Left renal pelvis (tissue), 4 donors: ENCODE measurements at regions not wholly inside any gene's neighbourhood (a gene's known extent, or its start where the extent isn't known, plus 50 kb on each side); places are given as distances from the start of the nearest gene placed in this dataset.

Source experiments
- DNase-seq, 4 donors: peaks; one replicate each; pipeline ENCODE4 v3.0.0-alpha.2; 2013; ENCODE audit warnings: low read depth in 4 of 4, low spot score in 3 of 4

DNA sequence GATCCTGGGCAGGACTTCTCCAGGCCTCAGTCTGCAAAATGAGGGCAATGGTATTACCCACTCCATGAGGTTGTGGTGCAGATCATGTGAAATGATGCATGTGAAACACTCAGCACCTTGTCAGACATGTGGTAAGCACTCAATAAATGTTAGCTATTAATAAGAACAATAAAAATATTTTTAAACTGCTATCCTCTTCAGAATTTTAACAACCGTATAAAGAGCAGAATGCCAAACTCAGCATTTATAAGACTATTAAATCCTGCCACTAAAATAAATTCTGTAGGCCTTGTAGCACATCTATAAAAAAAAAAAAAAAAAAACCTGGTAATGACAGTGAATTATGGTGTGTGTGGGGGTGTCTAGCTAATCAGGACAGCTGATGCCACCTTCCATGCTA, 213.9 kb upstream of the UMPS start:
- DNase-seq: no peak

DNA sequence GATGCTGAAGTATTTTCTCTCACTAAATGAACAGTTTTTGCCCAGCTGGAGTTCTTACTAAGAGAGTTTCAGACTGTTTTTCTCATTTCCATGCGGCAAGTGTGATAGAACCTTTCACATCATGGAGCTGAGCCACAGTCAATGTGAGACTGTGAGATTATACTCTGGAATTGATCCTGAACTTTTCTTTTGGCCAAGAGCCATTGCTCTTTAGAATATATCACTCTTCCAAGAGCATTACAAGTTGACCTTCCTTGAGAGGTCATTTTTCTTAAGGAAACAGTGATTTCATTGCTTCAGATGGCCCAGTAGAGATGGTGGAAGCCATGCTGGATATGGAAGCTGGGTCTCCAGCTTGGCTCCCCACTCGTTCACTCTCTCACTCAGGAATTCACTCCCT, 212.9 kb upstream of the UMPS start:
- no peak for DNase-seq

DNA sequence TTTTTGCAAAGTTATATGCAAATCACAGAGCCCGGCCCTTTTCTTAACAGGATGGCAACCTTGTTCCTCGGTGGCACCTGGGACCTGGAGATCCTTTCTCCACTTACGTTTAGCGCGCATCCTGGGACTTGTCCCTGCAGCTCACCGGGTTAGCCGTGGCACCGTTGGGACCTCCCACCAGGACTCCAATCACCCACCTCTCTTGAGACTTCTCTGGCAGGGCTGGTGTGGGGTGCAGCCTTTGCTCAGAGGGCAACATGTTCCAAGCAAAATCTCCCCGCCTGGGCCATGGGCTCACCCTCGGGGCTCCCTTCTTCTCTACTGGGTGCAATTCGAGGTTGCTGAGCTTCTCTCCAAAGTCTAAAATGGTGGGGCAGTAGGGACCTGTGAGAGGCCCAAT, 211.9 kb upstream of the UMPS start:
- DNase-seq: no peak

DNA sequence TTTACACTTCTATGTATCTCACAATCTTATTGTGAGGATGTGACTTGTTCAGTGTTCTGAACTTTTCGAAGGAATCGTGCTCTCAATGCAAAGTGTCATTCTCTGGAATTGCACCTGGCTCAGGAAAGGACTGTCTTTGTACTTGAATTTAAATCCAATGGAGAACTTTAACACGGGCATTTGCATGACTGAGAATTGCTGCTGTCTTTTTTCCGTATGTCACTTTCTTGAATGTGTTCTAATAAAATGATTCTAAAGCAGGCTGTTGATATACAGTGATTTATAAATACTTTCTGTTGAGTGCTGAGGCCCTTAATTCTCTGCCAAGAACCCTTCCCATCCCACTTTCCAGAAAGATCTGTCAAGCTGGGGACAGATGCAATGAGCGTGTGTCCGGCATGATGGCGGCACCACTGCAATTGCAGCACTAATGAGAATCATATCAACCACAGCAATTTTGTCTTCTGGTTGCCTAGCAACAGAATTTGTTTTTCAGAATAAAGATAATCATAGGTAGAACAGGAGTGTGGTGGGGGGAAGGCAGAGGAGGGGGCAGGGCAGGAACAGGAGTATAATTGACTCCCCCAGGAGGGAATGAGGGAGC, 210.6 kb upstream of the UMPS start:
- DNase-seq: no peak

DNA sequence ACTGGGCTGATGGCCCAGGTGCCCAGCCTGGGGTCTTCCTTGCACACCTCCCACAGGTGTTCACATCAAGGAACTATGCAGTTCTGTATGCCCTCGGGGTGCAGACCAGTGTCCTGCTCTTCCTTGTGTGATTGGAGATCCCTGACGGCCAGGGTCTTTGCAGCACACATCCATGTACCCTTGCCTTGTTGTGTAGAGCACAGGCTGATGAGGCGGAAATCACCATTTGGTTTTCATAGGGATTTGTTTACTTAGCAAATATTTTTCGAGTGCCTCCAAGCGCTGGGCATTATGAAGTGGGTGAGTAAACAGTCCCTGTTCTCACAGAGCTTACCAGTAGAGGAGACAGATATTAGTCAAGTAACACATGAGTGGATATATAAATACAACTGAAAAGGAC, 209.3 kb upstream of the UMPS start:
- no peak for DNase-seq

DNA sequence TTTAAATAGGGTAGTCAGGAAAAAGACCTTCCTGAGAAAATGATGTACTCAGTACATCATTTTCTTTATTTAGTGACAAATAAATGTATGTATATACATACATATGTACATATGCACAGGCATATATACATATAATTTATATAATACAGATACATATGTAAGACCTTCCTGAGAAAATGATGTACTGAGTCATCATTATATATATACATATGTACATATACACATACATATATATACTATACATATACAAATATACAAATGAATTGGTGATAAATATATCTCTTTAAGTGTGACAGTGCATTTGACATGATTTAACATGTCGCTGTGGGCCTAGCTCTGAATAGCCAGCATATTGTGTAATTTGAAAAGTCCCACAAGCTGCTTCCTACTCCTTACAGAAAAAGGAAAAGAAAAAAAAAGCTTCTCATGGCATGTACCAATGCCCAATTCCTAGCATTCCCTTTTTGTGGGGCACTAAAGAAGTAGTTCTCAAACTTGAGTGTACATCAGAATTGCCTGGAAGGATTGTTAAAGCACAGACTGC, 208.1 kb upstream of the UMPS start:
- no peak for DNase-seq

DNA sequence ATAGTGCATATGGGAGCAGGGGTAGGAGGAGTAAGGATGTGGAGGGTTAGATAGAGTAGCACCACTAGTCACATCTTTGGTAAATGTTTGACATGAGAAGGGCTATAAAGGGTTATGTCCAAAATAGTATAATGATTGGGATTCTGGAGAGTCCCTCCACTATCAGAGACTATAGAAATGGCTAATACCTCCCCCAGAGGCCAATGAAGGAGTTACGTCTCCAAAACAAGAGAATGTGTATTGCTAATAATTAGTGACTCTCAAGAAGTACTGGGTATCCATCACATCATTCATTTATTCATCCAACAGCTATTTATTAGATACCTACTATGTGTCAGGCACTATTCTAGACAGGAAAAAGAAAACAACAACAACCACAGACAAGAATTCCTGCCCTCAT, 203.7 kb upstream of the UMPS start:
- no peak for DNase-seq

DNA sequence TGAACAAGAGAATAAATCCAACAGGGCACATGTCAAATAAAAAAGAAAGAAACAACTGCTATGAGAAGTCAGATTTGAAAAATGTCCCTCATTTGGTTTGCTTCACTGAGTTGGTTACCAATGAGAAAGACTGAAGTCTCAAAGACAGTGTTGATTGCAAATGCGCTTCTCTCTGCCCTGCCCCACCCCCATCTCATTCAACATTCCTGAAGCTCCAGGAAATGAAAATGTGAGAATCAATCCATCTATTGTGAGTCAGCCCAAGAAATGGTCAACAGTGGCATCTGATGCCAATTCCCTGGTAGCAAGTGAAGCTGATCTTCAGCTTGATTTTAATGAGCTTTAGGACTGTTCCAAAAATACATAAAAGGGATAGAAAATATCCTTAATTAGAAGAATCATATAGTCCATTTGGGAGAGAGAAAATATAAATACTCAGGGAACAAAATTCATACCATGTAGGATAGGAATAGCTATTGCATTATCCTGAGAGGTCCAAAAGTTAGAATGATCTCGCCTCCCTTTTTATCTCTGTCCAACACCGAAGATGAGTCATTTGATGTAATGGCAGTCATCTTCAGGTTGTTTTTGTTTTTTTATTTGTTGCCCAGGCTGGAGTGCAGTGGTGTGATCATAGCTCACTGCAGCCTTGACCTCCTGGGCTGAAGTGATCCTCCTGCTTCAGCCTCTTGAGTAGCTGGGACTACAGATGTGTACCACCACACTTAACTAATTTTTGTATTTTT, 200.3 kb upstream of the UMPS start:
- no peak for DNase-seq

DNA sequence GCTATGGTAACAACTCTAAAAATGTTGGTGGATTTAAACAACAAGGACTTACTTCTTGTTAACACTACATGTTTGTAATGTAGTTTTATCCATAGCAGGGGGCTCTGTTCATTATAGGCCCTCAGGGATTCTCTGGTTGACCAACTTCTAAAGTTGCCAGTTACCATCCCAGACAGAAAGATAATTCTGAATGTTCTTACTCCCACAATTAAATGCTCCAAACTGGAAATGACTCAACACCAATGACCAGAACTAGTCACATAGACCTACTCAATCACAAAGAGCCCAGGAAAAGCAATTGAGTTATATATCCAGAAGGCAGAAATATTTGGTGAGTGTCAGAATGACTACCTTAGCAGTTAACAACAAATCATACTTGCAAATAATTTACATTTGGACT, 199.3 kb upstream of the UMPS start:
- no peak for DNase-seq

DNA sequence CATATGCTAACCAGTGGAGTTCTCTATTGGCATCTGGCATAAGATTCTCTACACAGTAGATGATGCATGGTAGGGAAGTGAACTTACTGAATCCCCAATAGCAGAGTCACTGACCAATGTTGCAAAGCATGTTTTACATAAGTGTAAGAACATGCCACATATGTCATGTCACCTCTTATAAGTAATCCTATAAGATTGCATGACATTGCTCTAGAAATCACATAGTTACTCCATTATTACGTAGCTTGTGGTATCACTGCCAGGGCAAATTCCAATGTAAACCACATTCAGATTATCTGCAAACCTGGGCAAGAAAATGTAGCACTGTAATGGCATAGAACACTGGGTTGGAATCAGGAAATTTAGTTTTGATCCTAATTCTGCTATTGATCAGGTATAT, 198.2 kb upstream of the UMPS start:
- no peak for DNase-seq

DNA sequence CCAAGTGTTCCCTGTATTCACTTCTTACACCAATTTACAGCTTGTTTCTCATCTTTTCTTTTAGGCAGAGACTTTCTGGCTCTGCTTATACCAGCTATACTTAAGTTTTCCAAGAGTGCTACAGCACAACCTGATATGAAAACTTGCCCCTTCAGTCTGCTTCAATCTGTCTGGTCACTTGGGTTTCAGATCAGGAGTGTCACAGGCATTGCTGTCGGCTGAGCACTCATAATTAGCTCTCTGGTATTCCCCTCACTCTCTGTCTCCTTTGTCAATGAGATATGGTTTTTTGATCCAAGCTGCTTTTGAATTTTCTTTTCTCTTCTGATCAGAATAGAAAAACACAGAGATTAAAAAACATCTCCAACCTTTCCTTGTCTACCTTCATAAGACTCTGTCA, 194.9 kb upstream of the UMPS start:
- no peak for DNase-seq

DNA sequence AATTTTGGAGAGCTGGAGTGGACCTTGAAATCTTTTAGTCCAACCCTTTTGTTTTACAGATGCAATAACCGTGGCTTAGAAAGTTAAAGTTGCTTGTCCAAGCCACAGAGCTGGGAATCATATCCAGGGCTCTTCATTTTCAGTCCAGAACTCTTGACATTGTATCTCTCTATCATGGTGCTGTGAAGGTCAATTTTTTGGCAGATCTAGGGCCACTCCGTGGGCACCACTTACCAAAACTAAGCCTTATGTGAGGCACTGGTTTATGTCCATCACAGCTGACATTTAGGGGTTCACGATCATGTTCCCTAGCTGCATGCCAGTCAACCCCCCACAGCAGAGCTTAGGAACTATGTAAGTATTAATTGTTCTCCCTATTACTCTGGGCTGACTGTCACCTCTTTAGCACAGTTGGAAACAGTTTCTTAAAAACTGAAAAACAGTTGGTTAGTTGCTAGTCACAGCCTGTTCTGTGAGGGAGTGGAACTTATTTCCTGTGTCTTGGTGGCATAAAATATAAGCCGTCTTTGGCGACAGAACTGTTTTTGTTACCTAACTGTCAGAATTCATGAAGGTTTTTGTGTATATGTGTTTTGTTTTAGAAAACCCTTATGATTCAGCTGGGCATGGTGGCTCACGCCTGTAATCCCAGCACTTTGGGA, 189.6 kb upstream of the UMPS start:
- no peak for DNase-seq

DNA sequence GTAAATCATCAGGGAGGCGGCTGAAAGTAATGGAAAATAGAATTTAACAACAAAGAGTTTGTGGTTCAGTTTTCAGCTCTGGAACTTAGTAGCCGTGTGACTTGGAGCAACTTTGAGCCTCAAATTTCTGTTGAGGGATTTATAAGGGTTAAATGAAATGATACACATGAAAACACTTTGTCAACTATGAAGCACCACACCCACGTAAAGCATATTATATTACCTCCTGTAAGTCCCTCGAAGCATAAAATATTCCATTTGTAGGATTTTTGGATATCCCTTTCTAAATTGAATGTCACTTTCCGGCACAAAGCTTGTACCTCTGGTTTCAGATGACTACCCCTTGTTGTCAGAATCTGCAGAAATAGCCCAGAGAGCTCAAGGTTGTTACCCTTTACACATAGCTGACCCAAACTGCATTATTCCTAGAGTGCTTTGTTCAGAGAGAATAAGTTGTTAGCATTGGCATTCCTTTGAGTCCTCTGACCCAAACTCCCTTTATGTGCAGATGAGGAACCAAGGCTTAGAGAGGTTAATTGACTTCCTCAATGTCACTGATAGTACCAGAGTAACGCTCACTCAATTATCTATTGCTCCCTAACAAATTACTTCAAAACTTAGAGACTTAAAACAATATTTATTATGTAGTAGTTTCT, 187.9 kb upstream of the UMPS start:
- no peak for DNase-seq

DNA sequence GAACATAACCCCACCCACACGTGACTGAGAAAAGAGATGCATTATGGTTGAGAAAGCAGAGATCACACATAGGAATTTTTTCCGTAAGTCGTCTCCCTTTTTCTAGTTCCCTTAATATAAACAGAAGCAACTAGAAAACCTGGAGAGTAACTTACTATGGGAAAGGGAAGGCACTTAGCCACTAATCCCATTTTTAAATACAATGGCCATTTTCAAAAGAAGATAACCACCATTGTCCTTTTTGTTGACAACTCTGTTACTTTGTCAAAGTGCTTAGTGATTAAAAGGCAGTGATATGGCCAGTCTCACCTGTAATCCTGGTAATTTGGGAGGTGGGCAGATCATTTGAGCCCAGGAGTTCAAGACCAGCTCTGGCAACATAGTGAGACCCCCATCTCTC, 184.4 kb upstream of the UMPS start:
- DNase-seq: no peak

DNA sequence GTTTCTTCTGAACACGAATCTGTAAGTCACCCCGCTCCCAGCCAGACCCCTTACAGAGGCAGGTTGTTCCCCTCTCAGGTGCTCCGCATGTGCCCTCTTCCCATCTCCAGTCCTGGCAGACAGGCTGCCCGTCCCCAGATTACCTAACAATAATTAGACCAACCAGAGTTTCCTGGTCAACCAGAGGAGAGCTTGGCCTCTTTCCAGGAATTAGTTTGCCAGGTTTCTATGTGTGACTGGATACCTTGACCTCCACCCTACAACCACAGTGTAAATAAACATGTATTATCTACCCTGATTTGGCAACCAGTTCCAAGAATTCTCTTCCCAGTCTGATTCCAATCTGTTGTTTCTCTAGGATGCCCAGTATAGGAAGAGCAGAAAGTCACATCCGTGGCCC, 178.0 kb upstream of the UMPS start:
- DNase-seq: no peak

DNA sequence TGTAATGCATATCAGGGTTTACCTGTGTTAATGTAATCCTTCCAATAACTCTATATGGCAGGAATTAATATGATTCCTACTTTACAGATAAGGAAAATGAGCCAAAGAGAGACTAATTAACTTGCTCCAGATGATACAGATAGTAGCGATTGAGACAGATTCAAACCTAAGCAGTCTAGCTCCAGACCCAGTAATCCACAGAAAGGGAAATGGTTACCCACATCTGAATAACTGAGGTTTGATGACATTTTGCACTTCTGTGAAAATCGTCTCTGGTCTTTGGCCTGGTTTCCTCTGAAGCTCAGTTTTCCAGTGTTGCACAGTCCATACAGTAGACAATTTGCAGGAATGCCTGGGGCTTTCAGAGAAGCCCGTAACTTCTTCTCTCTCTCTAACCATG, 177.1 kb upstream of the UMPS start:
- DNase-seq: no peak

DNA sequence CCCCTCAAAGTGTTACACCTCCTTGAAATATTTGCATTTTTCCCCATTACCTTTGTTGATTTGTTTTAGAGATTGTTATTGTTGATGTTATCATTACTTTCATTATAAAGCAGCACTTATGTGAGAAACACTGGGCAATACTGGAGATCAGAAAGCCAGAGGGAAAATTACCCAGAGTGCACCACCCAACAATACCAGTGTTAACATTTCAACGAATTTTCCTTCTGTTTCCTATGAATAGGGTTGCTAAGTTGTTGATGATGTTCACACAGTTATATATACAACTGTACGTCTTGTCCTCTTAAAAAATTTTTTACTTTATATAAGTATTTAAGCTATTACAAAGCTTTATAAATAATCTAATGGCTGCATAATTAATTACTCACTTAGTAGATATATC, 173.6 kb upstream of the UMPS start:
- DNase-seq: no peak

DNA sequence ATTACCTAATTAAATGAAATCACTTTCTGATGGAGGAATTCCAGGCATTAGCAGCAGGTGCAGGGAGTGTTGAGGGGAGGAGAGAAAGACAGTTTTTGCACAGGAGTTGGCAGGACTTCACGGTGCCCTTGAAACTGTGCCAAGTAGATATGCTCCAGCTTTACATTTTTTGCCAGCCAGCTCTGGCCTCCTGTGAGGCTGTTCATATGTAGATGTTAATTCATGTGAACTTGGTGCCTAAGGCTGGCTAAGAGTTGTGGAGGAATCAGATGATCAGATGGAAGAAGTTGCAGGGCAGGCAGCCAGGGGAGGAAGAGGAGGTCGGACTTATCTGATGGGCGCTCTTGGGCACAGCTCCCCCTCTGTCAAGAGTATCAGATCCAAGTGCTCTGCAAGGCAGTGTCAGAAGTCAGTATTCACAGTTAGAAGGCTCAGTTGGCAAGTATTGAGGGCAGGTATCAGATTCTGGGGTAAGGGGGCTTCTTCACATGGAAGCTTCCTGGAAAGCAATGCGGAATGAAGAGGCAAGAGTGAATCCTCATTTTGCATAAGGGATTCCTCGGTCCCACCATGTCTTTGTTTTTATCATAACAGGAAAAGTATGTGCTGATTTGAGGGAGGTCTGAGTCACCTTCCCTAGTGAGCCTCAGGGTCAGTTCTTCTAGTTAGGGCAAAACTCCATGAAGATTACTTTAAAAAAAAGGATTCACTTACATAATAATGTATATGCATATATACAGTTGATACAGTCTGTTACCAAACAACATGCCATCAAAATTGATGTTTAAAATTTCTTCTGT, 172.6 kb upstream of the UMPS start:
- DNase-seq: no peak

DNA sequence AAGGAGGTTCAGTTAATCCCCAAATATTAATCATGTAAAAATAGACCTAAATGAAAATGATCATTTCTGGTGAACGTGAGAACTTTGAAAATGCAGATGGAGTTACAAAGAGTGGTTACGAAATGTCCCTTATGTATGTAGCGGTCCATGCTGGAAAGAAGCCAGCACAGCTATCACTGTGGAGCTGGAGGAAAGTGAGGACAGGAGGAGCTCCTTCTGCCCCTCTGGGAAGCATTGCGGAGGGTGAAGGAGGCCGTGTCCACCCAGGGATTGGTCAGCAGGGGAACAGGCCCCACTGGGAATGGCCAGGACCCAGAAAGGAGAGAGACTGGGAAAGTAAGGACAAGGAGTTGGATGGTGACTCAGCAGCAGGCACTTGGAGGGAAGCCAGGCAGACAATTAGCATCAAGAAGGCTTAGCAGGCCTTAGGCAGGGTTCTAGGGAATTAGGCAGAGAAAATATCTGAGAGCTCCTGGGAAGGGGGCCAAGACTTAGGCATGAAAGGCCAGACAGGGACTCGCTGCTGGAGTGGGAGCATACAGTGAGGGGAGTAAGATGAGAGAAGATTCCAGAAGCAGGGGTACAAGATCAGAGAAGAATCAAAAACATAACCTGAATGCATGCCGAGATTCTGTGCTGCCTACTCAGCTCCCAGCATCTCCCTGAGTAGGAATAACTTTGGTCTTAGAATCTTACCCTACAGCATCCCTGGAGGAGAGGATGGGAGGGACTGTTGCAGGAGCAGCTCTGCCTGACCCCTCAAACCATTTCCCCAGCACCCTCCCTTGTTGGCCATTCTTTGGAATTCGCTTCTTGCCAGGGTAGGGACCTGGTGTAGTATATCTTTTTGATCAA, 171.0 kb upstream of the UMPS start:
- no peak for DNase-seq
